HEK293T (cell line): ENCODE measurements at regions not wholly inside any gene's neighbourhood (a gene's known extent, or its start where the extent isn't known, plus 50 kb on each side); places are given as distances from the start of the nearest gene placed in this dataset.

Experiments
- ARNT ChIP-seq: fragments of 450-650 bp; IDR thresholded peaks from 2 replicates; pipeline ENCODE4 v1.6.1; 2017; ENCODE audit warnings: mild to moderate bottlenecking
- ELF4 ChIP-seq: fragments of 450-650 bp; IDR thresholded peaks from 2 replicates; pipeline ENCODE4 v1.6.1; 2017; ENCODE audit warnings: antibody characterized with exemption
- FOXA1 ChIP-seq: fragments of 450-650 bp; IDR thresholded peaks from 2 replicates; pipeline ENCODE4 v1.6.1; 2016; ENCODE audit warnings: mild to moderate bottlenecking
- FOXM1 ChIP-seq: fragments of 450-650 bp; IDR thresholded peaks from 2 replicates; pipeline ENCODE4 v1.6.1; 2017; ENCODE audit warnings: mild to moderate bottlenecking, borderline replicate concordance
- L3MBTL2 ChIP-seq: fragments of 450-650 bp; conservative IDR thresholded peaks from 2 replicates; pipeline ENCODE4 v1.6.1; 2016; ENCODE audit warnings: mild to moderate bottlenecking
- LEF1 ChIP-seq: fragments of 450-650 bp; IDR thresholded peaks from 2 replicates; pipeline ENCODE4 v1.6.1; 2017; ENCODE audit warnings: mild to moderate bottlenecking, borderline replicate concordance
- SP1 ChIP-seq: fragments of 450-650 bp; IDR thresholded peaks from 2 replicates; pipeline ENCODE4 v1.6.1; 2017
- TARDBP ChIP-seq: fragments of 450-650 bp; IDR thresholded peaks from 2 replicates; pipeline ENCODE4 v1.6.1; 2016

- TF ChIP-seq ELF4 (no peak), FOXM1 (no peak), FOXA1 (no peak), LEF1 (no peak), L3MBTL2 (no peak), TARDBP (no peak), ARNT (no peak), SP1 (no peak)
These were observed 226.5 kb upstream of the CITED2 start for GRCh38 chr6:139600919-139601475.
